ENCODE measurements at regions not wholly inside any gene's neighbourhood (a gene's known extent, or its start where the extent isn't known, plus 50 kb on each side); places are given as distances from the start of the nearest gene placed in this dataset.

GRCh38 chr2:205892665-205893259 is 193.2 kb downstream of the INO80D start:
- TF ChIP-seq POLR2A (IDR thresholded peaks at IDR 0.05) (no peak), CTCF (IDR thresholded peaks at IDR 0.05) (no peak)
